GM18870 (cell line): ENCODE measurements at regions not wholly inside any gene's neighbourhood (a gene's known extent, or its start where the extent isn't known, plus 50 kb on each side); places are given as distances from the start of the nearest gene placed in this dataset.

Source experiments
- ATAC-seq: cut with Tn5 transposase; IDR thresholded peaks from one replicate; pipeline ENCODE4 v1.9.1; 2021; ENCODE audit warnings: moderate library complexity; ENCODE audit not compliant: unreplicated experiment

- ATAC-seq = no peak
Observed at GRCh38 chr11:119521551-119521950, 98.6 kb upstream of the THY1 start.

- ATAC-seq = no peak
Observed at GRCh38 chr11:119520966-119521365, 98.0 kb upstream of the THY1 start.

GRCh38 chr11:119520400-119520799 is 97.4 kb upstream of the THY1 start:
- no peak for ATAC-seq

GRCh38 chr11:119519796-119520195 is 96.8 kb upstream of the THY1 start:
- ATAC-seq = no peak

- no peak for ATAC-seq
Observed at GRCh38 chr11:119518746-119519730, 96.1 kb upstream of the THY1 start.

- ATAC-seq = no peak
Observed at GRCh38 chr11:119515771-119516400, 92.9 kb upstream of the THY1 start.

- ATAC-seq = no peak
Observed at GRCh38 chr11:119513806-119514170, 90.8 kb upstream of the THY1 start.

- no peak for ATAC-seq
Observed at GRCh38 chr11:119513131-119513805, 90.3 kb upstream of the THY1 start.

- no peak for ATAC-seq
Observed at GRCh38 chr11:119512369-119512768, 89.4 kb upstream of the THY1 start.

GRCh38 chr11:119511614-119512306 is 88.8 kb upstream of the THY1 start:
- no peak for ATAC-seq

GRCh38 chr11:119509969-119510401 is 87.0 kb upstream of the THY1 start:
- peak; percentile 75 for ATAC-seq

GRCh38 chr11:119509282-119509841 is 86.4 kb upstream of the THY1 start:
- no peak for ATAC-seq

- ATAC-seq = no peak
Observed at GRCh38 chr11:119506436-119506835, 83.5 kb upstream of the THY1 start.

GRCh38 chr11:119505861-119506260 is 82.9 kb upstream of the THY1 start:
- no peak for ATAC-seq

- ATAC-seq = no peak
Observed at GRCh38 chr11:119505071-119505470, 82.1 kb upstream of the THY1 start.

GRCh38 chr11:119504371-119504770 is 81.4 kb upstream of the THY1 start:
- ATAC-seq = no peak

GRCh38 chr11:119501777-119502405 is 78.9 kb upstream of the THY1 start:
- no peak for ATAC-seq

GRCh38 chr11:119497717-119498116 is 74.7 kb upstream of the THY1 start:
- ATAC-seq = no peak

GRCh38 chr11:119496997-119497396 is 74.0 kb upstream of the THY1 start:
- no peak for ATAC-seq

GRCh38 chr11:119496469-119496868 is 73.5 kb upstream of the THY1 start:
- ATAC-seq = no peak
